B cell (primary cell): ENCODE measurements at regions not wholly inside any gene's neighbourhood (a gene's known extent, or its start where the extent isn't known, plus 50 kb on each side); places are given as distances from the start of the nearest gene placed in this dataset.

Source experiments
- ATAC-seq: fragments of 200-7000 bp; cut with Tn5 transposase; one replicate; pipeline ENCODE4 v1.10.0; 2021; ENCODE audit warnings: low read depth, mild to moderate bottlenecking, moderate number of reproducible peaks, moderate library complexity
- CTCF ChIA-PET: fragments of 350-600 bp; sonication (Branson Sonifier 250); formaldehyde crosslinking; loops from one replicate; lab custom pipeline; 2021; ENCODE audit warnings: antibody characterized with exemption, inconsistent platforms; lab: Charles Lee
- POLR2A ChIA-PET: fragments of 350-600 bp; sonication (Branson Sonifier 250); formaldehyde crosslinking; loops from one replicate; lab custom pipeline; 2021; ENCODE audit warnings: antibody characterized with exemption; lab: Charles Lee
- DNase-seq: peaks from one replicate; pipeline ENCODE4 v3.0.0; 2013
- H2AFZ ChIP-seq: 2 replicates; pipeline ENCODE4 v1.6.1; 2012; ENCODE audit warnings: mild to moderate bottlenecking, low read depth, low read length; ENCODE audit not compliant: insufficient read depth, poor library complexity, severe bottlenecking
- H3K27ac ChIP-seq, 2 donors: 1 replicate in 1 of 2; 2 replicates in 1 of 2; pipeline ENCODE4 v1.5.1; 2012 to 2013; ENCODE audit warnings: low read length in 2 of 2, mild to moderate bottlenecking in 2 of 2, moderate library complexity in 1 of 2
- H3K27me3 ChIP-seq, 4 experiments: fragments of 200-600 bp in 1 of 4; sonication (generic) in 1 of 4; replicated peaks in 1 of 4; 1 replicate in 2 of 4; 2 replicates in 2 of 4; pipeline versions ENCODE4 v1.6.1 to v1.7.0; 2013 to 2016; ENCODE audit warnings: low read length in 3 of 4, mild to moderate bottlenecking in 2 of 4, mixed read lengths in 1 of 4, moderate library complexity in 1 of 4; ENCODE audit not compliant: insufficient read depth in 4 of 4, control insufficient read depth in 3 of 4; ENCODE audit errors: control extremely low read depth in 1 of 4
- H3K36me3 ChIP-seq, 2 experiments: replicated peaks in 1 of 2; 1 replicate in 1 of 2; 2 replicates in 1 of 2; pipeline versions ENCODE4 v1.6.1 to v1.7.1; 2013; ENCODE audit warnings: low read length in 1 of 2; ENCODE audit not compliant: insufficient read depth in 2 of 2, control insufficient read depth in 1 of 2; ENCODE audit errors: control extremely low read depth in 1 of 2, extremely low read depth in 1 of 2
- H3K4me1 ChIP-seq, 2 donors: fragments of 200-600 bp in 1 of 2; sonication (generic) in 1 of 2; 1 replicate in 1 of 2; 2 replicates in 1 of 2; pipeline versions ENCODE4 v1.5.1 to v1.6.1; 2013 to 2017; ENCODE audit warnings: low read length in 2 of 2; ENCODE audit not compliant: control insufficient read depth in 2 of 2, insufficient read depth in 2 of 2
- H3K4me2 ChIP-seq: replicated peaks from 2 replicates; pipeline ENCODE3; 2012; ENCODE audit warnings: mild to moderate bottlenecking, low read depth, low read length; ENCODE audit not compliant: poor library complexity, severe bottlenecking
- H3K4me3 ChIP-seq, 5 experiments: fragments of 200-600 bp in 1 of 5; sonication (generic) in 1 of 5; 1 replicate in 3 of 5; 2 replicates in 2 of 5; pipeline versions ENCODE4 v1.5.1 to v1.7.0; 2011 to 2016; ENCODE audit warnings: low read length in 4 of 5, mild to moderate bottlenecking in 4 of 5, low read depth in 2 of 5, control low read depth in 1 of 5, moderate library complexity in 1 of 5; ENCODE audit not compliant: insufficient read depth in 1 of 5; ENCODE audit errors: control extremely low read depth in 1 of 5, extremely low read depth in 1 of 5
- H3K79me2 ChIP-seq: fragments of 200-600 bp; sonication (generic); one replicate; pipeline ENCODE4 v1.6.0; 2016; ENCODE audit warnings: low read length; ENCODE audit not compliant: control insufficient read depth, insufficient read depth
- H3K9ac ChIP-seq: fragments of 200-600 bp; sonication (generic); 2 replicates; pipeline ENCODE4 v1.6.1; 2017; ENCODE audit warnings: mild to moderate bottlenecking, low read length, moderate library complexity
- H3K9me3 ChIP-seq, 3 donors: one replicate each; pipeline versions ENCODE4 v1.6.1 to v1.7.1; 2013; ENCODE audit warnings: low read length in 2 of 3; ENCODE audit not compliant: control insufficient read depth in 2 of 3, insufficient read depth in 1 of 3; ENCODE audit errors: control extremely low read depth in 1 of 3
- H4K20me1 ChIP-seq: 2 replicates; pipeline ENCODE4 v1.6.0; 2012; ENCODE audit warnings: mild to moderate bottlenecking, low read length; ENCODE audit not compliant: insufficient read depth, control insufficient read depth, poor library complexity, severe bottlenecking
- H3K27ac Mint-ChIP-seq: one replicate; pipeline ENCODE4 v1.8.0; 2021; ENCODE audit warnings: mixed read lengths
- H3K27me3 Mint-ChIP-seq: one replicate; pipeline ENCODE4 v1.8.0; 2021; ENCODE audit warnings: mixed read lengths
- H3K4me1 Mint-ChIP-seq: one replicate; pipeline ENCODE4 v1.8.0; 2021; ENCODE audit warnings: mixed read lengths
- H3K4me3 Mint-ChIP-seq: one replicate; pipeline ENCODE4 v1.8.0; 2021; ENCODE audit warnings: mixed read lengths
- H3K9me3 Mint-ChIP-seq: one replicate; pipeline ENCODE4 v1.8.0; 2022; ENCODE audit warnings: mixed read lengths; ENCODE audit not compliant: insufficient read depth
- EZH2 ChIP-seq: IDR thresholded peaks from 2 replicates; pipeline ENCODE4 v1.6.1; 2012; ENCODE audit warnings: borderline replicate concordance, low read depth, mild to moderate bottlenecking, moderate library complexity, low read length; ENCODE audit not compliant: insufficient read depth, poor library complexity, severe bottlenecking
- WGBS: methylation state at CpG from one replicate; pipeline ENCODE4 v1.1.5; 2013; ENCODE audit warnings: missing lambda C conversion rate; ENCODE audit not compliant: insufficient coverage; 5-methylcytosine and 5-hydroxymethylcytosine counted together
- intact Hi-C: fragments of 100-400 bp; cut with micrococcal nuclease; formaldehyde crosslinking; loops from one replicate; pipeline ENCODE4 v1.10.0; 2022
- TF ChIP-seq, protein P1 (sequence below): fragments of 200-600 bp; IDR thresholded peaks from one replicate; pipeline ENCODE4 v1.8.0; 2022; ENCODE audit warnings: antibody characterized with exemption, mild to moderate bottlenecking

DNA sequence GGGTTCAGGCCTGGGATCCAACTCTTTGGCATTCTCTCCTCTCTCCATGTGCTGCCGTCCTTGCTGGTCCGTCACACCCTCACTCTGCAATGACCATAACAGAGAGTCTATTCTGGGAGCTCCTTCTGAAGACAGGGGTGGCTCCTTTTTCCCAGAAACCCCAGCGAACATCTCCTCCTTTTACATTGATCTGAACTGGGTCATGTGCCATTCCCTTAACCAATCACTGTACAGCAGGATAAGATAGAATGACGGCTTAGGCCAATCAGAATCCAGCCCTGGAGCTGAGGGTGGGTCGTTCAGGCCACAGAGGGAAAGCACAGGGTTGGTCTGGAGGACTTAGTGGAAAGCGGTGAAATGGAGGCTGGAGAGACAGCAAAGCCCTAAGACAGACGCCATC lies 740.1 kb downstream of the MATN1 start:
- ChIA-PET POLR2A (no interaction called here), CTCF (no interaction called here)

DNA sequence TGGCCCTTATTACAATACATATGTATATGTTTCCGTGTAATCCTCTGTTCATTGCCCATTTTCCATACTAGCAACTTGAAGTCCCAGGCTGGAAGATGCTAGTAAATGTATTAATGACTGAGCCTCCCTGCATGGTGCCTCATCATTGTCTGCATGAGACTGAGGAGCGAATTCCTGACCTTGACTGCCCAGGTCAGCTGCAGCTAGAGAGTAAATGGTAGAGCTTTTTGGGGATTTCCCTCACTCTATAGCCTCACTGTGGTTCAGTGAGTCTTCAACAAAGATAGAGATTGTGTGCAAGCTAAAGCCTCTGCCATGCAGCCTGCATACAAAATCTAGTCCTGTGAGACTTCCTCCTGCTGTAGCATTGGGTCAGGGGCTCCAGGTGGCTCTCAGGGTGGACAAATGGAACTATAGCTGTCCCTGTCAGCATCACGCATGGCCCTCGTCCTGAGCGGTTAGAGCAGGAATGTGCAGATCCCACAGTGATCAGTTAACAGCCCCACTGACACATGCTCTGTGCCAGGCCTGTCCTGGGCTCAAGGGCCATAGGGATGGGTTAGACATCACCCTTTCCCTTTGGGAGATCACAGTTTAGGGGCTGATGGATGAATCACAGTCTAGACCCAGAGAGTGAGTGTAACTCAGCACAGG lies 741.7 kb downstream of the MATN1 start:
- Histone ChIP-seq H3K9ac (no peak overlapping the region), H2AFZ (no peak overlapping the region), H3K4me3 (no peak overlapping the region), H4K20me1 (no peaks in the 10 kb centered on the region), H3K9me3 (peaks cover 0 to 14% (median 0%) of the 10 kb centered on the region in 3 donors), H3K27ac (no peak overlapping the region), H3K4me1 (no peaks in the 10 kb centered on the region), H3K4me2 (no peak overlapping the region), H3K27me3 (peaks cover 0 to 2% (median 0%) of the 10 kb centered on the region in 4 experiments), H3K36me3 (no peaks in the 10 kb centered on the region), H3K79me2 (no peaks in the 10 kb centered on the region)
- CTCF ChIA-PET = no interaction called here
- Mint-ChIP-seq H3K27me3 (peaks cover 20% of the 10 kb centered on the region), H3K27ac (no peak overlapping the region), H3K4me1 (no peaks in the 10 kb centered on the region), H3K9me3 (peaks cover 7% of the 10 kb centered on the region), H3K4me3 (no peak overlapping the region)
- intact Hi-C loops = no loop called here
- 96% methylated on average over 3 of the region's 5 CpGs for WGBS
- DNase-seq (no peak), ATAC-seq (no peak)
- POLR2A ChIA-PET = no interaction called here
- no peak for TF ChIP-seq EZH2
- TF ChIP-seq, protein P1, sequence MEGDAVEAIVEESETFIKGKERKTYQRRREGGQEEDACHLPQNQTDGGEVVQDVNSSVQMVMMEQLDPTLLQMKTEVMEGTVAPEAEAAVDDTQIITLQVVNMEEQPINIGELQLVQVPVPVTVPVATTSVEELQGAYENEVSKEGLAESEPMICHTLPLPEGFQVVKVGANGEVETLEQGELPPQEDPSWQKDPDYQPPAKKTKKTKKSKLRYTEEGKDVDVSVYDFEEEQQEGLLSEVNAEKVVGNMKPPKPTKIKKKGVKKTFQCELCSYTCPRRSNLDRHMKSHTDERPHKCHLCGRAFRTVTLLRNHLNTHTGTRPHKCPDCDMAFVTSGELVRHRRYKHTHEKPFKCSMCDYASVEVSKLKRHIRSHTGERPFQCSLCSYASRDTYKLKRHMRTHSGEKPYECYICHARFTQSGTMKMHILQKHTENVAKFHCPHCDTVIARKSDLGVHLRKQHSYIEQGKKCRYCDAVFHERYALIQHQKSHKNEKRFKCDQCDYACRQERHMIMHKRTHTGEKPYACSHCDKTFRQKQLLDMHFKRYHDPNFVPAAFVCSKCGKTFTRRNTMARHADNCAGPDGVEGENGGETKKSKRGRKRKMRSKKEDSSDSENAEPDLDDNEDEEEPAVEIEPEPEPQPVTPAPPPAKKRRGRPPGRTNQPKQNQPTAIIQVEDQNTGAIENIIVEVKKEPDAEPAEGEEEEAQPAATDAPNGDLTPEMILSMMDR = no peak

More for the DNA sequence above, 740.1 kb downstream of the MATN1 start:
- no peak overlapping the region for H3K4me3 ChIP-seq
- peaks cover 20% of the 10 kb centered on the region for H3K27me3 Mint-ChIP-seq
- no peak for ATAC-seq
- peaks cover 4% of the 10 kb centered on the region for H3K9me3 Mint-ChIP-seq
- H4K20me1 ChIP-seq = no peaks in the 10 kb centered on the region
- no peak overlapping the region for H2AFZ ChIP-seq
- WGBS = 88% methylated on average over 4 of the region's 7 CpGs
- no peak overlapping the region for H3K27ac ChIP-seq
- H3K4me1 ChIP-seq = no peaks in the 10 kb centered on the region
- H3K27me3 ChIP-seq = peaks cover 0 to 2% (median 0%) of the 10 kb centered on the region in 4 experiments
- no peaks in the 10 kb centered on the region for H3K79me2 ChIP-seq
- peaks cover 0 to 14% (median 0%) of the 10 kb centered on the region in 3 donors for H3K9me3 ChIP-seq
- intact Hi-C loops = no loop called here
- TF ChIP-seq EZH2 = no peak
- TF ChIP-seq, protein P1 = no peak
- H3K27ac Mint-ChIP-seq = no peak overlapping the region
- H3K36me3 ChIP-seq = no peaks in the 10 kb centered on the region
- no peak overlapping the region for H3K4me3 Mint-ChIP-seq
- no peak for DNase-seq
- H3K4me2 ChIP-seq = no peak overlapping the region
- no peaks in the 10 kb centered on the region for H3K4me1 Mint-ChIP-seq
- H3K9ac ChIP-seq = no peak overlapping the region
